NCI-H1694 (cell line): ENCODE measurements at regions not wholly inside any gene's neighbourhood (a gene's known extent, or its start where the extent isn't known, plus 50 kb on each side); places are given as distances from the start of the nearest gene placed in this dataset.
A peak's percentile ranks its signal among the peaks of the same experiment; 100 is the strongest.

ENCODE experiments used
- DNase-seq: peaks from one replicate; lab custom pipeline; 2025; lab: John Stamatoyannopoulos, UW

- DNase-seq: peak; percentile 53
These were observed 174.5 kb upstream of the RUNX1 start for GRCh38 chr21:35223480-35224156.

- no peak for DNase-seq
These were observed 173.4 kb upstream of the RUNX1 start for GRCh38 chr21:35222541-35222941.

GRCh38 chr21:35222021-35222420 is 172.9 kb upstream of the RUNX1 start:
- no peak for DNase-seq

- no peak for DNase-seq
These were observed 171.2 kb upstream of the RUNX1 start for GRCh38 chr21:35220301-35220700.

GRCh38 chr21:35219719-35220118 is 170.6 kb upstream of the RUNX1 start:
- DNase-seq: no peak

- DNase-seq: no peak
These were observed 170.2 kb upstream of the RUNX1 start for GRCh38 chr21:35219291-35219690.

GRCh38 chr21:35217504-35218060 is 168.5 kb upstream of the RUNX1 start:
- no peak for DNase-seq

- no peak for DNase-seq
These were observed 167.9 kb upstream of the RUNX1 start for GRCh38 chr21:35216996-35217395.

GRCh38 chr21:35215870-35216269 is 166.8 kb upstream of the RUNX1 start:
- DNase-seq: no peak

GRCh38 chr21:35212393-35213127 is 163.5 kb upstream of the RUNX1 start:
- no peak for DNase-seq

- peak; percentile 86 for DNase-seq
These were observed 162.7 kb upstream of the RUNX1 start for GRCh38 chr21:35211782-35212181.

- no peak for DNase-seq
These were observed 161.0 kb upstream of the RUNX1 start for GRCh38 chr21:35210093-35210492.

GRCh38 chr21:35208810-35209517 is 159.9 kb upstream of the RUNX1 start:
- no peak for DNase-seq

- DNase-seq: no peak
These were observed 159.0 kb upstream of the RUNX1 start for GRCh38 chr21:35208104-35208503.

GRCh38 chr21:35207322-35207721 is 158.2 kb upstream of the RUNX1 start:
- no peak for DNase-seq

GRCh38 chr21:35206141-35207125 is 157.3 kb upstream of the RUNX1 start:
- DNase-seq: no peak

GRCh38 chr21:35204850-35205541 is 155.9 kb upstream of the RUNX1 start:
- no peak for DNase-seq

GRCh38 chr21:35204125-35204524 is 155.0 kb upstream of the RUNX1 start:
- no peak for DNase-seq

- no peak for DNase-seq
These were observed 154.2 kb upstream of the RUNX1 start for GRCh38 chr21:35203093-35203977.

- DNase-seq: no peak
These were observed 153.3 kb upstream of the RUNX1 start for GRCh38 chr21:35202431-35202830.
